ENCODE measurements at regions not wholly inside any gene's neighbourhood (a gene's known extent, or its start where the extent isn't known, plus 50 kb on each side); places are given as distances from the start of the nearest gene placed in this dataset.
"Not testable (repeated sequence)": the region's sequence is repeated elsewhere in the genome, so short reads cannot be mapped to it uniquely, and the experiment has no call there.

GRCh38 chr14:43784432-43784831 lies 722.7 kb downstream of the FSCB start:
- not testable (repeated sequence) for TF ChIP-seq EP300 (IDR thresholded peaks at IDR 0.05; ENCODE audit: borderline replicate concordance in 1 of 2, low read depth in 1 of 2, low read length in 1 of 2); CTCF (IDR thresholded peaks at IDR 0.05); EZH2phosphoT487 (IDR thresholded peaks at IDR 0.05; ENCODE audit: borderline replicate concordance, low read depth); SIN3A (IDR thresholded peaks at IDR 0.05; ENCODE audit: borderline replicate concordance, low read depth, low read length); RCOR1 (IDR thresholded peaks at IDR 0.05; ENCODE audit: low read length); RXRA (IDR thresholded peaks at IDR 0.05; ENCODE audit: borderline replicate concordance, low read depth); REST (IDR thresholded peaks at IDR 0.05; ENCODE audit: low read depth, low read length); MAX (IDR thresholded peaks at IDR 0.05; ENCODE audit: low read depth); GABPA (IDR thresholded peaks at IDR 0.05; ENCODE audit: low read depth); TAF1 (IDR thresholded peaks at IDR 0.05; ENCODE audit: borderline replicate concordance, low read depth, low read length); TEAD4 (IDR thresholded peaks at IDR 0.05; ENCODE audit: borderline replicate concordance, insufficient read depth); POLR2AphosphoS5 (IDR thresholded peaks at IDR 0.05; ENCODE audit: low read depth, low read length)

Data from SK-N-SH (cell line).